GM13976 (cell line): ENCODE measurements at regions not wholly inside any gene's neighbourhood (a gene's known extent, or its start where the extent isn't known, plus 50 kb on each side); places are given as distances from the start of the nearest gene placed in this dataset.
"Not testable (repeated sequence)": the region's sequence is repeated elsewhere in the genome, so short reads cannot be mapped to it uniquely, and the experiment has no call there.

Experiments used
- DNase-seq: peaks from one replicate; pipeline ENCODE4 v3.0.0; 2012; ENCODE audit warnings: low spot score
- CTCF ChIP-seq: IDR thresholded peaks from 2 replicates; pipeline ENCODE4 v1.5.1; 2012; ENCODE audit warnings: borderline replicate concordance, mild to moderate bottlenecking; ENCODE audit not compliant: insufficient read depth; ENCODE audit errors: extremely low read depth, missing control alignments, control extremely low read depth
- in situ Hi-C: fragments of 300-500 bp; cut with MboI; formaldehyde crosslinking; loops from one replicate; pipeline ENCODE4 v1.12.0; 2022; ENCODE audit warnings: low sequenced_read_pairs, mixed read lengths, inconsistent platforms; ENCODE audit not compliant: unreplicated experiment

GRCh38 chr20:41693136-41693979 lies 75.2 kb upstream of the CHD6 start:
- peak; percentile 38 for TF ChIP-seq CTCF
- in situ Hi-C loops = no loop called here
- DNase-seq = peak; percentile 73

GRCh38 chr20:41692479-41693135 lies 74.4 kb upstream of the CHD6 start:
- in situ Hi-C loops = no loop called here
- TF ChIP-seq CTCF = no peak
- DNase-seq = peak; percentile 64

GRCh38 chr20:41691443-41691842 lies 73.3 kb upstream of the CHD6 start:
- in situ Hi-C loops = no loop called here
- TF ChIP-seq CTCF = no peak
- DNase-seq = no peak

- in situ Hi-C loops = no loop called here
- TF ChIP-seq CTCF = no peak
These were observed 72.5 kb upstream of the CHD6 start for GRCh38 chr20:41690702-41691101.

GRCh38 chr20:41686961-41687360 lies 68.8 kb upstream of the CHD6 start:
- in situ Hi-C loops = no loop called here
- no peak for DNase-seq
- TF ChIP-seq CTCF = no peak

More at GRCh38 chr20:41690702-41691101, 72.5 kb upstream of the CHD6 start:
- no peak for DNase-seq

GRCh38 chr20:41685145-41685544 lies 67.0 kb upstream of the CHD6 start:
- DNase-seq, in situ Hi-C loops: not testable (repeated sequence)

- DNase-seq = no peak
- TF ChIP-seq CTCF = no peak
- in situ Hi-C loops = no loop called here
These were observed 60.6 kb upstream of the CHD6 start for GRCh38 chr20:41678799-41679198.
